ENCODE measurements at regions not wholly inside any gene's neighbourhood (a gene's known extent, or its start where the extent isn't known, plus 50 kb on each side); places are given as distances from the start of the nearest gene placed in this dataset.
"Not testable (repeated sequence)": the region's sequence is repeated elsewhere in the genome, so short reads cannot be mapped to it uniquely, and the experiment has no call there.

GRCh38 chr7:65621580-65622201 lies 248.0 kb downstream of the ZNF92 start:
- 11% methylated on average over 6 of the region's 6 CpGs for WGBS (ENCODE audit: low lambda C conversion rate)
- H3K9me2 ChIP-seq; H3K9me3 ChIP-seq; H3K4me3 ChIP-seq (ENCODE audit: low read depth in 2 of 2, low read length in 1 of 2); H2AFZ ChIP-seq (ENCODE audit: low read depth); DNase-seq; H3K79me2 ChIP-seq (ENCODE audit: insufficient read depth); H3K4me1 ChIP-seq (ENCODE audit: control insufficient read depth in 1 of 2, insufficient read depth in 2 of 2, low read depth in 1 of 2, low read length in 1 of 2); H4K20me1 ChIP-seq (ENCODE audit: insufficient read depth); H3K9ac ChIP-seq; H3K36me3 ChIP-seq (replicated peaks in 1 of 2; ENCODE audit: control insufficient read depth in 1 of 2, insufficient read depth in 2 of 2, low read length in 1 of 2); H3K4me2 ChIP-seq; H3F3A ChIP-seq (replicated peaks; ENCODE audit: insufficient read depth); H3K27ac ChIP-seq (ENCODE audit: low read depth in 2 of 2, low read length in 1 of 2): not testable (repeated sequence)
- TF ChIP-seq SMC3 (IDR thresholded peaks at IDR 0.05; ENCODE audit: low read depth, low read length) (peak; percentile 19; the same call in 1 of the 2 replicates), CTCF (IDR thresholded peaks at IDR 0.05) (peak; percentile 74), RAD21 (IDR thresholded peaks at IDR 0.05; ENCODE audit: low read length) (peak; percentile 49)
- ChIA-PET CTCF (interaction anchor here (0.6 to 1.1 kb wide), 3 partner anchors 10 to 29 kb away, joined by 3 to 4 read pairs (median 3); no protein-coding TSS in a partner anchor), POLR2A (interaction anchor here (0.6 kb wide), 1 partner anchor 116 kb away, joined by 3 read pairs; no protein-coding TSS in a partner anchor)
- peaks cover 39% of the 10 kb centered on the region; the same call in 1 of the 2 replicates for H3K27me3 ChIP-seq (ENCODE audit: insufficient read depth)

GRCh38 chr7:65631236-65631635 lies 241.6 kb upstream of the VKORC1L1 start:
- H3K36me3 ChIP-seq (replicated peaks in 1 of 2; ENCODE audit: control insufficient read depth in 1 of 2, insufficient read depth in 2 of 2, low read length in 1 of 2); H3K9me3 ChIP-seq; H3K4me3 ChIP-seq (ENCODE audit: low read depth in 2 of 2, low read length in 1 of 2); H3K4me1 ChIP-seq (ENCODE audit: control insufficient read depth in 1 of 2, insufficient read depth in 2 of 2, low read depth in 1 of 2, low read length in 1 of 2); H3K4me2 ChIP-seq; H3K27ac ChIP-seq (ENCODE audit: low read depth in 2 of 2, low read length in 1 of 2); POLR2A ChIA-PET; H4K20me1 ChIP-seq (ENCODE audit: insufficient read depth); CTCF ChIA-PET; H3K9ac ChIP-seq; H2AFZ ChIP-seq (ENCODE audit: low read depth); H3K9me2 ChIP-seq; H3K79me2 ChIP-seq (ENCODE audit: insufficient read depth); H3F3A ChIP-seq (replicated peaks; ENCODE audit: insufficient read depth); DNase-seq; H3K27me3 ChIP-seq (ENCODE audit: insufficient read depth): not testable (repeated sequence)
- WGBS (ENCODE audit: low lambda C conversion rate), result no CpG with 5 or more reads among the region's 1 CpG

DNA sequence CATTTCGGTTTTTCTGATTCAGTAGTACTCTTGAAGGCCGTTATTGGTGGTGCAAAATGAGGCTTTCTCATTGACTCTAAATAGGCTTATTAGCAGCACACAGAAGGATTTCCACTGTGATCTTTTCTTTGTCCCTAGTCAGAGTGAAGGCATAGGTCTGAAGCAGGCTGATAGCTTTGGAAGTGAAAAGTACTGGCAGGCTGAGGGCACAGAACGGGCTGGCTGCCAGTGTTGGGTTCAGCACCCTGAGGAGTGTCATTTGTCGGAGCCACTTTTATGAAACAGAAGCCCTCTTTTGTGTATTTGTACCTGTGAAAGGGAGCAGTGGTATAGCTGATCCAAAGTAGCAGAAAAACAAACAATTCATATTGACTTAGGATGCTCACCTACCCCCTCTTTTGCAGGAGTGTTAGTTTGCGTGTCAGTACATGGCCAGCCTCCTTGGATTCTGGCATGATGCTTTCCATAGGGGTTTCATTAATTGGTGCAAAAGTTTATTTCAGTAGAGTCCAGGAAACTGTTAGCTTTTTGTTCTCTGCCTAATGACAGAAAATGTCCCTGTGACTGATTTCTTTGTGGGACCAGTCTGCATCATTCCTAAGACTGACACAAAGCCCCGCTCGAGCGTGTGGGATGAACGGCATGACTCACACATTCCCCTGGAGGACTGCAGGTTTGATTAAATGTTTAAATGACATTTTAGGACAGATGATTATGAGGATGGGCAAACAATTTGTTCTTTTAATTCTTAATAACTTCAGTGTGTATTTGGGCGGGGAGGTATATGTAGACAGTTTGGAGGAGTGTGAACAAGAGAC lies 239.1 kb upstream of the VKORC1L1 start:
- H3F3A ChIP-seq (replicated peaks; ENCODE audit: insufficient read depth); DNase-seq; H4K20me1 ChIP-seq (ENCODE audit: insufficient read depth); H3K9me2 ChIP-seq; H3K79me2 ChIP-seq (ENCODE audit: insufficient read depth); H3K4me1 ChIP-seq (ENCODE audit: control insufficient read depth in 1 of 2, insufficient read depth in 2 of 2, low read depth in 1 of 2, low read length in 1 of 2); H3K4me3 ChIP-seq (ENCODE audit: low read depth in 2 of 2, low read length in 1 of 2); H3K27ac ChIP-seq (ENCODE audit: low read depth in 2 of 2, low read length in 1 of 2); H3K36me3 ChIP-seq (replicated peaks in 1 of 2; ENCODE audit: control insufficient read depth in 1 of 2, insufficient read depth in 2 of 2, low read length in 1 of 2); H2AFZ ChIP-seq (ENCODE audit: low read depth); H3K27me3 ChIP-seq (ENCODE audit: insufficient read depth); H3K9me3 ChIP-seq; H3K9ac ChIP-seq; H3K4me2 ChIP-seq; CTCF ChIA-PET; POLR2A ChIA-PET: not testable (repeated sequence)
- WGBS (ENCODE audit: low lambda C conversion rate), result no CpG with 5 or more reads among the region's 10 CpGs

- CTCF ChIA-PET, result not testable (repeated sequence)
- no CpG with 5 or more reads among the region's 1 CpG for WGBS (ENCODE audit: low lambda C conversion rate)
Observed at GRCh38 chr7:65638918-65639317, 234.0 kb upstream of the VKORC1L1 start.

GRCh38 chr7:65639717-65640116 lies 233.2 kb upstream of the VKORC1L1 start:
- CTCF ChIA-PET; DNase-seq; H3K4me2 ChIP-seq; H3K27me3 ChIP-seq (ENCODE audit: insufficient read depth); H2AFZ ChIP-seq (ENCODE audit: low read depth); H3K4me3 ChIP-seq (ENCODE audit: low read depth in 2 of 2, low read length in 1 of 2); H3F3A ChIP-seq (replicated peaks; ENCODE audit: insufficient read depth); H3K36me3 ChIP-seq (replicated peaks in 1 of 2; ENCODE audit: control insufficient read depth in 1 of 2, insufficient read depth in 2 of 2, low read length in 1 of 2); H3K9ac ChIP-seq; H3K4me1 ChIP-seq (ENCODE audit: control insufficient read depth in 1 of 2, insufficient read depth in 2 of 2, low read depth in 1 of 2, low read length in 1 of 2); H3K9me2 ChIP-seq; POLR2A ChIA-PET; H3K79me2 ChIP-seq (ENCODE audit: insufficient read depth); H4K20me1 ChIP-seq (ENCODE audit: insufficient read depth); H3K9me3 ChIP-seq; H3K27ac ChIP-seq (ENCODE audit: low read depth in 2 of 2, low read length in 1 of 2): not testable (repeated sequence)
- no CpG with 5 or more reads among the region's 3 CpGs for WGBS (ENCODE audit: low lambda C conversion rate)

More at GRCh38 chr7:65638918-65639317, 234.0 kb upstream of the VKORC1L1 start:
- H3K9me3 ChIP-seq; H3K4me3 ChIP-seq (ENCODE audit: low read depth in 2 of 2, low read length in 1 of 2); H3K27ac ChIP-seq (ENCODE audit: low read depth in 2 of 2, low read length in 1 of 2); H3K79me2 ChIP-seq (ENCODE audit: insufficient read depth); H3K9me2 ChIP-seq; H3F3A ChIP-seq (replicated peaks; ENCODE audit: insufficient read depth); H3K4me2 ChIP-seq; H3K4me1 ChIP-seq (ENCODE audit: control insufficient read depth in 1 of 2, insufficient read depth in 2 of 2, low read depth in 1 of 2, low read length in 1 of 2); POLR2A ChIA-PET; H4K20me1 ChIP-seq (ENCODE audit: insufficient read depth); H3K36me3 ChIP-seq (replicated peaks in 1 of 2; ENCODE audit: control insufficient read depth in 1 of 2, insufficient read depth in 2 of 2, low read length in 1 of 2); H3K9ac ChIP-seq; DNase-seq; H2AFZ ChIP-seq (ENCODE audit: low read depth); H3K27me3 ChIP-seq (ENCODE audit: insufficient read depth): not testable (repeated sequence)

All from SK-N-SH (cell line).